ENCODE measurements at regions not wholly inside any gene's neighbourhood (a gene's known extent, or its start where the extent isn't known, plus 50 kb on each side); places are given as distances from the start of the nearest gene placed in this dataset.

- DNase-seq (ENCODE audit: insufficient read length) (no peak), FAIRE-seq (no peak)
- TF ChIP-seq TAF1 (IDR thresholded peaks at IDR 0.05; ENCODE audit: borderline replicate concordance, low read depth, low read length) (no peak), POLR2A (IDR thresholded peaks at IDR 0.05; ENCODE audit: low read depth, low read length) (no peak), POLR2AphosphoS5 (IDR thresholded peaks at IDR 0.05; ENCODE audit: low read depth, low read length) (no peak)
Measured at GRCh38 chr5:67509402-67510186, 313.0 kb upstream of the CD180 start.

- FAIRE-seq (no peak), DNase-seq (ENCODE audit: insufficient read length) (no peak)
- no peak for TF ChIP-seq TAF1 (IDR thresholded peaks at IDR 0.05; ENCODE audit: borderline replicate concordance, low read depth, low read length)
Measured at GRCh38 chr5:67506241-67506640, 309.6 kb upstream of the CD180 start.

GRCh38 chr5:67502951-67503350, 306.4 kb upstream of the CD180 start:
- DNase-seq (ENCODE audit: insufficient read length) (no peak), FAIRE-seq (no peak)
- no peak for TF ChIP-seq POLR2AphosphoS5 (IDR thresholded peaks at IDR 0.05; ENCODE audit: low read depth, low read length)
- TF ChIP-seq POLR2A (IDR thresholded peaks at IDR 0.05; ENCODE audit: low read depth, low read length): no peak
- no peak for TF ChIP-seq TAF1 (IDR thresholded peaks at IDR 0.05; ENCODE audit: borderline replicate concordance, low read depth, low read length)

- DNase-seq (ENCODE audit: insufficient read length) (no peak), FAIRE-seq (no peak)
- TF ChIP-seq POLR2AphosphoS5 (IDR thresholded peaks at IDR 0.05; ENCODE audit: low read depth, low read length) (no peak), POLR2A (IDR thresholded peaks at IDR 0.05; ENCODE audit: low read depth, low read length) (no peak), TAF1 (IDR thresholded peaks at IDR 0.05; ENCODE audit: borderline replicate concordance, low read depth, low read length) (no peak)
Measured at GRCh38 chr5:67496051-67496450, 299.5 kb upstream of the CD180 start.

- FAIRE-seq (no peak), DNase-seq (ENCODE audit: insufficient read length) (no peak)
- TF ChIP-seq POLR2A (IDR thresholded peaks at IDR 0.05; ENCODE audit: low read depth, low read length) (no peak), TAF1 (IDR thresholded peaks at IDR 0.05; ENCODE audit: borderline replicate concordance, low read depth, low read length) (no peak), POLR2AphosphoS5 (IDR thresholded peaks at IDR 0.05; ENCODE audit: low read depth, low read length) (no peak)
Measured at GRCh38 chr5:67495072-67495471, 298.5 kb upstream of the CD180 start.

- FAIRE-seq (no peak), DNase-seq (ENCODE audit: insufficient read length) (no peak)
- no peak for TF ChIP-seq TAF1 (IDR thresholded peaks at IDR 0.05; ENCODE audit: borderline replicate concordance, low read depth, low read length)
- no peak for TF ChIP-seq POLR2AphosphoS5 (IDR thresholded peaks at IDR 0.05; ENCODE audit: low read depth, low read length)
- no peak for TF ChIP-seq POLR2A (IDR thresholded peaks at IDR 0.05; ENCODE audit: low read depth, low read length)
Measured at GRCh38 chr5:67494186-67494855, 297.7 kb upstream of the CD180 start.

GRCh38 chr5:67493676-67494075, 297.1 kb upstream of the CD180 start:
- DNase-seq (ENCODE audit: insufficient read length) (no peak), FAIRE-seq (no peak)

GRCh38 chr5:67490543-67491321, 294.1 kb upstream of the CD180 start:
- DNase-seq (ENCODE audit: insufficient read length) (no peak), FAIRE-seq (no peak)
- TF ChIP-seq POLR2AphosphoS5 (IDR thresholded peaks at IDR 0.05; ENCODE audit: low read depth, low read length) (no peak), POLR2A (IDR thresholded peaks at IDR 0.05; ENCODE audit: low read depth, low read length) (no peak), TAF1 (IDR thresholded peaks at IDR 0.05; ENCODE audit: borderline replicate concordance, low read depth, low read length) (no peak)

More at GRCh38 chr5:67493676-67494075, 297.1 kb upstream of the CD180 start:
- TF ChIP-seq POLR2A (IDR thresholded peaks at IDR 0.05; ENCODE audit: low read depth, low read length) (no peak), POLR2AphosphoS5 (IDR thresholded peaks at IDR 0.05; ENCODE audit: low read depth, low read length) (no peak), TAF1 (IDR thresholded peaks at IDR 0.05; ENCODE audit: borderline replicate concordance, low read depth, low read length) (no peak)

- FAIRE-seq (no peak), DNase-seq (ENCODE audit: insufficient read length) (no peak)
- TF ChIP-seq TAF1 (IDR thresholded peaks at IDR 0.05; ENCODE audit: borderline replicate concordance, low read depth, low read length): no peak
- no peak for TF ChIP-seq POLR2A (IDR thresholded peaks at IDR 0.05; ENCODE audit: low read depth, low read length)
- TF ChIP-seq POLR2AphosphoS5 (IDR thresholded peaks at IDR 0.05; ENCODE audit: low read depth, low read length): no peak
Measured at GRCh38 chr5:67488885-67489284, 292.3 kb upstream of the CD180 start.

- DNase-seq (ENCODE audit: insufficient read length) (no peak), FAIRE-seq (no peak)
- no peak for TF ChIP-seq TAF1 (IDR thresholded peaks at IDR 0.05; ENCODE audit: borderline replicate concordance, low read depth, low read length)
- no peak for TF ChIP-seq POLR2A (IDR thresholded peaks at IDR 0.05; ENCODE audit: low read depth, low read length)
- TF ChIP-seq POLR2AphosphoS5 (IDR thresholded peaks at IDR 0.05; ENCODE audit: low read depth, low read length): no peak
Measured at GRCh38 chr5:67487862-67488261, 291.3 kb upstream of the CD180 start.

GRCh38 chr5:67483453-67484030, 286.9 kb upstream of the CD180 start:
- FAIRE-seq (no peak), DNase-seq (ENCODE audit: insufficient read length) (no peak)
- TF ChIP-seq TAF1 (IDR thresholded peaks at IDR 0.05; ENCODE audit: borderline replicate concordance, low read depth, low read length) (no peak), POLR2A (IDR thresholded peaks at IDR 0.05; ENCODE audit: low read depth, low read length) (no peak), POLR2AphosphoS5 (IDR thresholded peaks at IDR 0.05; ENCODE audit: low read depth, low read length) (no peak)
